ENCODE measurements at regions not wholly inside any gene's neighbourhood (a gene's known extent, or its start where the extent isn't known, plus 50 kb on each side); places are given as distances from the start of the nearest gene placed in this dataset.
"Not testable (repeated sequence)": the region's sequence is repeated elsewhere in the genome, so short reads cannot be mapped to it uniquely, and the experiment has no call there.

GRCh38 chr6:120786682-120787081 lies 547.6 kb downstream of the TBC1D32 start:
- DNase-seq = no peak

GRCh38 chr6:120786256-120786655 lies 548.0 kb downstream of the TBC1D32 start:
- DNase-seq = no peak

GRCh38 chr6:120785459-120786086 lies 548.7 kb downstream of the TBC1D32 start:
- DNase-seq = no peak

- no peak for DNase-seq
Measured at GRCh38 chr6:120779441-120779840, 554.8 kb downstream of the TBC1D32 start.

- no peak for DNase-seq
Measured at GRCh38 chr6:120775698-120776097, 558.6 kb downstream of the TBC1D32 start.

- DNase-seq = no peak
Measured at GRCh38 chr6:120774275-120774674, 560.0 kb downstream of the TBC1D32 start.

- no peak for DNase-seq
Measured at GRCh38 chr6:120771019-120771418, 563.3 kb downstream of the TBC1D32 start.

GRCh38 chr6:120764312-120764711 lies 570.0 kb downstream of the TBC1D32 start:
- no peak for DNase-seq

GRCh38 chr6:120759570-120759969 lies 574.7 kb downstream of the TBC1D32 start:
- DNase-seq = no peak

GRCh38 chr6:120748574-120748973 lies 585.7 kb downstream of the TBC1D32 start:
- not testable (repeated sequence) for DNase-seq

GRCh38 chr6:120736740-120737139 lies 597.5 kb downstream of the TBC1D32 start:
- no peak for DNase-seq

- no peak for DNase-seq
Measured at GRCh38 chr6:120735641-120736040, 598.6 kb downstream of the TBC1D32 start.

- no peak for DNase-seq
Measured at GRCh38 chr6:120711255-120711654, 623.0 kb downstream of the TBC1D32 start.

- DNase-seq = no peak
Measured at GRCh38 chr6:120700001-120700400, 634.3 kb downstream of the TBC1D32 start.

GRCh38 chr6:120686492-120686891 lies 647.8 kb downstream of the TBC1D32 start:
- DNase-seq = no peak

GRCh38 chr6:120682145-120682544 lies 652.1 kb downstream of the TBC1D32 start:
- DNase-seq = no peak

GRCh38 chr6:120681204-120681603 lies 653.1 kb downstream of the TBC1D32 start:
- no peak for DNase-seq

- no peak for DNase-seq
Measured at GRCh38 chr6:120675886-120676285, 658.4 kb downstream of the TBC1D32 start.

- no peak for DNase-seq
Measured at GRCh38 chr6:120671519-120671918, 662.8 kb downstream of the TBC1D32 start.

- no peak for DNase-seq
Measured at GRCh38 chr6:120652506-120652905, 681.8 kb downstream of the TBC1D32 start.

GRCh38 chr6:120648713-120649112 lies 685.6 kb downstream of the TBC1D32 start:
- DNase-seq = no peak

GRCh38 chr6:120646101-120646500 lies 688.2 kb downstream of the TBC1D32 start:
- no peak for DNase-seq

GRCh38 chr6:120632975-120633374 lies 701.3 kb downstream of the TBC1D32 start:
- no peak for DNase-seq

- DNase-seq = no peak
Measured at GRCh38 chr6:120627612-120628011, 706.7 kb downstream of the TBC1D32 start.

- DNase-seq = no peak
Measured at GRCh38 chr6:120622127-120622631, 712.1 kb downstream of the TBC1D32 start.
